Uterus (tissue), 2 donors: ENCODE measurements at regions not wholly inside any gene's neighbourhood (a gene's known extent, or its start where the extent isn't known, plus 50 kb on each side); places are given as distances from the start of the nearest gene placed in this dataset.
"Not testable (repeated sequence)": the region's sequence is repeated elsewhere in the genome, so short reads cannot be mapped to it uniquely, and the experiment has no call there.

Experiments
- POLR2A ChIP-seq, 2 donors: fragments of 450-650 bp; IDR thresholded peaks; one replicate each; pipeline ENCODE4 v1.6.1; 2016; ENCODE audit warnings: antibody characterized with exemption in 2 of 2, mild to moderate bottlenecking in 1 of 2, moderate library complexity in 1 of 2
- TF ChIP-seq, protein P1 (sequence below), 4 experiments: fragments of 200-600 bp in 2 of 4; fragments of 450-650 bp in 2 of 4; sonication (generic) in 2 of 4; IDR thresholded peaks; one replicate each; pipeline ENCODE4 v1.5.1; 2016 to 2019; ENCODE audit warnings: antibody characterized with exemption in 4 of 4, mild to moderate bottlenecking in 2 of 4, moderate library complexity in 1 of 4

DNA sequence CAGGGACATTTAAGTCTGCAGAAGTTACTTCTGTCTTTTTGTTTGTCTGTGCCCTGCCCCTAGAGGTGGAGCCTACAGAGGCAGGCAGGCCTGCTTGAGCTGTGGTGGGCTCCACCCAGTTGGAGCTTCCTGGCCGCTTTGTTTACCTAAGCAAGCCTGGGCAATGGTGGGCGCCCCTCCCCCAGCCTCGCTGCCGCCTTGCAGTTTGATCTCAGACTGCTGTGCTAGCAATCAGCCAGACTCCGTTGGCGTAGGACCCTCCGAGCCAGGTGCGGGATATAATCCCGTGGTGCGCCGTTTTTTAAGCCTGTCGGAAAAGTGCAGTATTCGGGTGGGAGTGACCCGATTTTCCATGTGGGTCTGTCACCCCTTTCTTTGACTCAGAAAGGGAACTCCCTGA is 170.7 kb upstream of the KCND3 start:
- TF ChIP-seq, protein P1, sequence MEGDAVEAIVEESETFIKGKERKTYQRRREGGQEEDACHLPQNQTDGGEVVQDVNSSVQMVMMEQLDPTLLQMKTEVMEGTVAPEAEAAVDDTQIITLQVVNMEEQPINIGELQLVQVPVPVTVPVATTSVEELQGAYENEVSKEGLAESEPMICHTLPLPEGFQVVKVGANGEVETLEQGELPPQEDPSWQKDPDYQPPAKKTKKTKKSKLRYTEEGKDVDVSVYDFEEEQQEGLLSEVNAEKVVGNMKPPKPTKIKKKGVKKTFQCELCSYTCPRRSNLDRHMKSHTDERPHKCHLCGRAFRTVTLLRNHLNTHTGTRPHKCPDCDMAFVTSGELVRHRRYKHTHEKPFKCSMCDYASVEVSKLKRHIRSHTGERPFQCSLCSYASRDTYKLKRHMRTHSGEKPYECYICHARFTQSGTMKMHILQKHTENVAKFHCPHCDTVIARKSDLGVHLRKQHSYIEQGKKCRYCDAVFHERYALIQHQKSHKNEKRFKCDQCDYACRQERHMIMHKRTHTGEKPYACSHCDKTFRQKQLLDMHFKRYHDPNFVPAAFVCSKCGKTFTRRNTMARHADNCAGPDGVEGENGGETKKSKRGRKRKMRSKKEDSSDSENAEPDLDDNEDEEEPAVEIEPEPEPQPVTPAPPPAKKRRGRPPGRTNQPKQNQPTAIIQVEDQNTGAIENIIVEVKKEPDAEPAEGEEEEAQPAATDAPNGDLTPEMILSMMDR (IDR thresholded peaks at IDR 0.05) = not testable (repeated sequence)
- not testable (repeated sequence) for TF ChIP-seq POLR2A (IDR thresholded peaks at IDR 0.05)
